K562 (cell line): ENCODE measurements at regions not wholly inside any gene's neighbourhood (a gene's known extent, or its start where the extent isn't known, plus 50 kb on each side); places are given as distances from the start of the nearest gene placed in this dataset.

Experiments
- MEIS2 ChIP-seq: fragments of 450-650 bp; IDR thresholded peaks from 2 replicates; pipeline ENCODE4 v1.6.1; 2014; ENCODE audit warnings: mild to moderate bottlenecking; ENCODE audit not compliant: partially characterized antibody
- TRIM25 ChIP-seq: fragments of 450-650 bp; IDR thresholded peaks from 2 replicates; pipeline ENCODE4 v1.7.0; 2016; ENCODE audit warnings: borderline replicate concordance
- TF ChIP-seq, protein P1 (sequence below): fragments of 450-650 bp; IDR thresholded peaks from 2 replicates; pipeline ENCODE4 v1.6.1; 2016; ENCODE audit warnings: mild to moderate bottlenecking, moderate library complexity

DNA sequence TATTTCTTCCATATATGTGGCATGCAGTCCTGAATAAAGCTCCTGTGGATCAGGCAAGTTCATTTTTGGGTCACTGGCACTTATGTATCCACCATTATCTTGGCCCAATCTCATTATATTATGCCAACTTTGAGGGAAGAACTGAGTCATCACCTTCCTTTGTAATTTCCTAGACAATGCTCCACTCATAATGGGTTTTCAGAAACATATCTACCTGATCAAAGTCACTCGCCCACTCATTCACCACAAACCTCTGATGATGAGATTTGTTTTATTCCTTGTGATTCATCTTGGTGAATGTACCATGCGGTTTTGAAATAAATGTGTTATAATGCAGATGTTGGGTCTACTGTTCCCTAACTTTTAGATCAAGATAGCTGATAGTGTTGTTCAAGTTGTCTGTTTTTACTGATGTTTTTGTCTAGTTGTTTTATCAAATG is 525.8 kb downstream of the KIF20B start (continued):
- TF ChIP-seq MEIS2: no peak
- TF ChIP-seq TRIM25: no peak
- TF ChIP-seq, protein P1, sequence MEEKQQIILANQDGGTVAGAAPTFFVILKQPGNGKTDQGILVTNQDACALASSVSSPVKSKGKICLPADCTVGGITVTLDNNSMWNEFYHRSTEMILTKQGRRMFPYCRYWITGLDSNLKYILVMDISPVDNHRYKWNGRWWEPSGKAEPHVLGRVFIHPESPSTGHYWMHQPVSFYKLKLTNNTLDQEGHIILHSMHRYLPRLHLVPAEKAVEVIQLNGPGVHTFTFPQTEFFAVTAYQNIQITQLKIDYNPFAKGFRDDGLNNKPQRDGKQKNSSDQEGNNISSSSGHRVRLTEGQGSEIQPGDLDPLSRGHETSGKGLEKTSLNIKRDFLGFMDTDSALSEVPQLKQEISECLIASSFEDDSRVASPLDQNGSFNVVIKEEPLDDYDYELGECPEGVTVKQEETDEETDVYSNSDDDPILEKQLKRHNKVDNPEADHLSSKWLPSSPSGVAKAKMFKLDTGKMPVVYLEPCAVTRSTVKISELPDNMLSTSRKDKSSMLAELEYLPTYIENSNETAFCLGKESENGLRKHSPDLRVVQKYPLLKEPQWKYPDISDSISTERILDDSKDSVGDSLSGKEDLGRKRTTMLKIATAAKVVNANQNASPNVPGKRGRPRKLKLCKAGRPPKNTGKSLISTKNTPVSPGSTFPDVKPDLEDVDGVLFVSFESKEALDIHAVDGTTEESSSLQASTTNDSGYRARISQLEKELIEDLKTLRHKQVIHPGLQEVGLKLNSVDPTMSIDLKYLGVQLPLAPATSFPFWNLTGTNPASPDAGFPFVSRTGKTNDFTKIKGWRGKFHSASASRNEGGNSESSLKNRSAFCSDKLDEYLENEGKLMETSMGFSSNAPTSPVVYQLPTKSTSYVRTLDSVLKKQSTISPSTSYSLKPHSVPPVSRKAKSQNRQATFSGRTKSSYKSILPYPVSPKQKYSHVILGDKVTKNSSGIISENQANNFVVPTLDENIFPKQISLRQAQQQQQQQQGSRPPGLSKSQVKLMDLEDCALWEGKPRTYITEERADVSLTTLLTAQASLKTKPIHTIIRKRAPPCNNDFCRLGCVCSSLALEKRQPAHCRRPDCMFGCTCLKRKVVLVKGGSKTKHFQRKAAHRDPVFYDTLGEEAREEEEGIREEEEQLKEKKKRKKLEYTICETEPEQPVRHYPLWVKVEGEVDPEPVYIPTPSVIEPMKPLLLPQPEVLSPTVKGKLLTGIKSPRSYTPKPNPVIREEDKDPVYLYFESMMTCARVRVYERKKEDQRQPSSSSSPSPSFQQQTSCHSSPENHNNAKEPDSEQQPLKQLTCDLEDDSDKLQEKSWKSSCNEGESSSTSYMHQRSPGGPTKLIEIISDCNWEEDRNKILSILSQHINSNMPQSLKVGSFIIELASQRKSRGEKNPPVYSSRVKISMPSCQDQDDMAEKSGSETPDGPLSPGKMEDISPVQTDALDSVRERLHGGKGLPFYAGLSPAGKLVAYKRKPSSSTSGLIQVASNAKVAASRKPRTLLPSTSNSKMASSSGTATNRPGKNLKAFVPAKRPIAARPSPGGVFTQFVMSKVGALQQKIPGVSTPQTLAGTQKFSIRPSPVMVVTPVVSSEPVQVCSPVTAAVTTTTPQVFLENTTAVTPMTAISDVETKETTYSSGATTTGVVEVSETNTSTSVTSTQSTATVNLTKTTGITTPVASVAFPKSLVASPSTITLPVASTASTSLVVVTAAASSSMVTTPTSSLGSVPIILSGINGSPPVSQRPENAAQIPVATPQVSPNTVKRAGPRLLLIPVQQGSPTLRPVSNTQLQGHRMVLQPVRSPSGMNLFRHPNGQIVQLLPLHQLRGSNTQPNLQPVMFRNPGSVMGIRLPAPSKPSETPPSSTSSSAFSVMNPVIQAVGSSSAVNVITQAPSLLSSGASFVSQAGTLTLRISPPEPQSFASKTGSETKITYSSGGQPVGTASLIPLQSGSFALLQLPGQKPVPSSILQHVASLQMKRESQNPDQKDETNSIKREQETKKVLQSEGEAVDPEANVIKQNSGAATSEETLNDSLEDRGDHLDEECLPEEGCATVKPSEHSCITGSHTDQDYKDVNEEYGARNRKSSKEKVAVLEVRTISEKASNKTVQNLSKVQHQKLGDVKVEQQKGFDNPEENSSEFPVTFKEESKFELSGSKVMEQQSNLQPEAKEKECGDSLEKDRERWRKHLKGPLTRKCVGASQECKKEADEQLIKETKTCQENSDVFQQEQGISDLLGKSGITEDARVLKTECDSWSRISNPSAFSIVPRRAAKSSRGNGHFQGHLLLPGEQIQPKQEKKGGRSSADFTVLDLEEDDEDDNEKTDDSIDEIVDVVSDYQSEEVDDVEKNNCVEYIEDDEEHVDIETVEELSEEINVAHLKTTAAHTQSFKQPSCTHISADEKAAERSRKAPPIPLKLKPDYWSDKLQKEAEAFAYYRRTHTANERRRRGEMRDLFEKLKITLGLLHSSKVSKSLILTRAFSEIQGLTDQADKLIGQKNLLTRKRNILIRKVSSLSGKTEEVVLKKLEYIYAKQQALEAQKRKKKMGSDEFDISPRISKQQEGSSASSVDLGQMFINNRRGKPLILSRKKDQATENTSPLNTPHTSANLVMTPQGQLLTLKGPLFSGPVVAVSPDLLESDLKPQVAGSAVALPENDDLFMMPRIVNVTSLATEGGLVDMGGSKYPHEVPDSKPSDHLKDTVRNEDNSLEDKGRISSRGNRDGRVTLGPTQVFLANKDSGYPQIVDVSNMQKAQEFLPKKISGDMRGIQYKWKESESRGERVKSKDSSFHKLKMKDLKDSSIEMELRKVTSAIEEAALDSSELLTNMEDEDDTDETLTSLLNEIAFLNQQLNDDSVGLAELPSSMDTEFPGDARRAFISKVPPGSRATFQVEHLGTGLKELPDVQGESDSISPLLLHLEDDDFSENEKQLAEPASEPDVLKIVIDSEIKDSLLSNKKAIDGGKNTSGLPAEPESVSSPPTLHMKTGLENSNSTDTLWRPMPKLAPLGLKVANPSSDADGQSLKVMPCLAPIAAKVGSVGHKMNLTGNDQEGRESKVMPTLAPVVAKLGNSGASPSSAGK: no peak
